ENCODE measurements at regions not wholly inside any gene's neighbourhood (a gene's known extent, or its start where the extent isn't known, plus 50 kb on each side); places are given as distances from the start of the nearest gene placed in this dataset.
"Not testable (repeated sequence)": the region's sequence is repeated elsewhere in the genome, so short reads cannot be mapped to it uniquely, and the experiment has no call there.

DNA sequence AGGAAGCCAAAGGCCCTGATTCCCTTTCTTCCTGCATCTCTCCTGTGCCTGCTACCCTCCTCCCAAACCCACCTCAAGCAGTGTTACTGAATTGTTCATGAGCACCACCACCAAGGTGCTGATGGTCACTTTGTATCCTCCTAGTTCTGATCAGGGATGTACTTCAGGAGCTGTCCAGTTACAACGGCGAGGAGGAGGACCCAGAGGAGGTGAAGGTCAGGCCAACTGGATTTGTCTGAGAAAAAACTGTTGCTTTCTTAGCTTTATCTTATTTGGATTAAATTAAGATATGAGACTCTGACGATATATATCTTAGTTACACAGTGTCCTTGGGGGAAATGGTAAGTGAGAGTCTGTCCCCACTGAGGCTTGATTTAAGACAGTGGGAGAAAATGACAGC is 135.0 kb upstream of the THOC3 start:
- H2AK5ac ChIP-seq (ENCODE audit: insufficient read length, low read length); H4K5ac ChIP-seq (ENCODE audit: insufficient read length, low read depth, low read length); H3K79me2 ChIP-seq (ENCODE audit: insufficient read depth, low read length); H3K9ac ChIP-seq (ENCODE audit: extremely low read depth, insufficient read length, low read length); H4K91ac ChIP-seq (ENCODE audit: insufficient read length, low read depth, low read length); H3K4ac ChIP-seq (ENCODE audit: low read depth, low read length); H3K9me3 Mint-ChIP-seq; H3K56ac ChIP-seq (ENCODE audit: insufficient read length, low read depth, low read length); H2BK15ac ChIP-seq (ENCODE audit: low read depth, low read length); H3K4me1 ChIP-seq (ENCODE audit: insufficient read depth, low read length); H4K8ac ChIP-seq (replicated peaks; ENCODE audit: insufficient read length, low read depth, low read length); H3K4me3 Mint-ChIP-seq; H2BK5ac ChIP-seq (ENCODE audit: insufficient read length, low read length); H3K27me3 Mint-ChIP-seq (ENCODE audit: low read depth); H3K27ac ChIP-seq (ENCODE audit: insufficient read length, low read depth, low read length); H2BK20ac ChIP-seq (ENCODE audit: low read depth, low read length, poor library complexity, severe bottlenecking); H3K4me2 ChIP-seq (ENCODE audit: insufficient read depth, insufficient read length, low read length); H3K27me3 ChIP-seq (ENCODE audit: insufficient read depth, low read length); H2AFZ ChIP-seq (ENCODE audit: low read length); H3K14ac ChIP-seq (ENCODE audit: insufficient read depth, low read length); H3K4me1 Mint-ChIP-seq; H3T11ph ChIP-seq (ENCODE audit: low read length); H3K36me3 Mint-ChIP-seq (ENCODE audit: insufficient read depth in 1 of 3, low read depth in 3 of 3); DNase-seq; H2BK12ac ChIP-seq (ENCODE audit: insufficient read length, low read depth, low read length); H4K20me1 ChIP-seq (ENCODE audit: control insufficient read depth, insufficient read depth, insufficient read length); H3K23me2 ChIP-seq (ENCODE audit: insufficient read length, low read depth, low read length, poor library complexity, severe bottlenecking); H2BK120ac ChIP-seq (ENCODE audit: low read depth, low read length, poor library complexity, severe bottlenecking); H3K23ac ChIP-seq (ENCODE audit: insufficient read length, low read depth, low read length); H3K79me1 ChIP-seq (ENCODE audit: insufficient read depth, low read depth, low read length, poor library complexity, severe bottlenecking); H3K27ac Mint-ChIP-seq; H3K9me3 ChIP-seq (ENCODE audit: control insufficient read depth, low read depth, low read length); H3K18ac ChIP-seq (ENCODE audit: insufficient read length, low read depth, low read length): not testable (repeated sequence)
- no CpG with 5 or more reads among the region's 3 CpGs for WGBS (ENCODE audit: extremely low coverage, insufficient read length, low lambda C conversion rate)

- H3K27ac Mint-ChIP-seq; H3K4me1 Mint-ChIP-seq; H2BK5ac ChIP-seq (ENCODE audit: insufficient read length, low read length); H3K23ac ChIP-seq (ENCODE audit: insufficient read length, low read depth, low read length); H2AFZ ChIP-seq (ENCODE audit: low read length); H3K79me1 ChIP-seq (ENCODE audit: insufficient read depth, low read depth, low read length, poor library complexity, severe bottlenecking); H2BK120ac ChIP-seq (ENCODE audit: low read depth, low read length, poor library complexity, severe bottlenecking); H3K4me3 Mint-ChIP-seq; H3K9ac ChIP-seq (ENCODE audit: extremely low read depth, insufficient read length, low read length); H3T11ph ChIP-seq (ENCODE audit: low read length); H3K9me3 ChIP-seq (ENCODE audit: control insufficient read depth, low read depth, low read length); DNase-seq; H2BK12ac ChIP-seq (ENCODE audit: insufficient read length, low read depth, low read length); H4K91ac ChIP-seq (ENCODE audit: insufficient read length, low read depth, low read length); H2BK20ac ChIP-seq (ENCODE audit: low read depth, low read length, poor library complexity, severe bottlenecking); H3K79me2 ChIP-seq (ENCODE audit: insufficient read depth, low read length); H3K14ac ChIP-seq (ENCODE audit: insufficient read depth, low read length); H3K9me3 Mint-ChIP-seq; H3K18ac ChIP-seq (ENCODE audit: insufficient read length, low read depth, low read length); H3K27me3 ChIP-seq (ENCODE audit: insufficient read depth, low read length); H4K5ac ChIP-seq (ENCODE audit: insufficient read length, low read depth, low read length); H2BK15ac ChIP-seq (ENCODE audit: low read depth, low read length); H3K4ac ChIP-seq (ENCODE audit: low read depth, low read length); H4K8ac ChIP-seq (replicated peaks; ENCODE audit: insufficient read length, low read depth, low read length); H3K23me2 ChIP-seq (ENCODE audit: insufficient read length, low read depth, low read length, poor library complexity, severe bottlenecking); H2AK5ac ChIP-seq (ENCODE audit: insufficient read length, low read length); H3K27me3 Mint-ChIP-seq (ENCODE audit: low read depth); H3K36me3 Mint-ChIP-seq (ENCODE audit: insufficient read depth in 1 of 3, low read depth in 3 of 3); H3K4me1 ChIP-seq (ENCODE audit: insufficient read depth, low read length); H3K4me2 ChIP-seq (ENCODE audit: insufficient read depth, insufficient read length, low read length); H3K56ac ChIP-seq (ENCODE audit: insufficient read length, low read depth, low read length); H4K20me1 ChIP-seq (ENCODE audit: control insufficient read depth, insufficient read depth, insufficient read length); H3K27ac ChIP-seq (ENCODE audit: insufficient read length, low read depth, low read length): not testable (repeated sequence)
- no CpG with 5 or more reads among the region's 8 CpGs for WGBS (ENCODE audit: extremely low coverage, insufficient read length, low lambda C conversion rate)
These were observed 125.3 kb upstream of the SIMC1 start for GRCh38 chr5:176112888-176113287.

Data from H9 (cell line).